ENCODE measurements at regions not wholly inside any gene's neighbourhood (a gene's known extent, or its start where the extent isn't known, plus 50 kb on each side); places are given as distances from the start of the nearest gene placed in this dataset.

DNA sequence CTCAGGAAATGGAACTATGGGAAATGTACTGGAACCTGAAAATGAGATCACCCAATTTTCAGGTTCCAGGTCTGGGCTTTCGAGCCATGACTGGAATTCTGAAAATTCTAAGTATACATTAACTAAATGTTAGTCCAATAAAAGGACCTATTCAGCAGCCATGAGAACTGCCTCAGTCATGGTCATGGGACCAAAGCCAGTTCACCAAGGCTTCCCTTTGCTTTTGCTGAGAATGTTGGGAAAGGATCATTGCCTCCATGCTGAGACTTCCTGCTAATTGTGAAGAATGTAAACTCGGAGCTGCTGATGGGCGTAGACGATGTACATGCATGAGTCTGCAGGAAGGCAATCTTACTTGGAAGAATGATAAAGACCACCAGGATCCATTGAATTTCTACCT lies 624.4 kb upstream of the SOX11 start:
- DNase-seq (ENCODE audit: low read depth): no peak

DNA sequence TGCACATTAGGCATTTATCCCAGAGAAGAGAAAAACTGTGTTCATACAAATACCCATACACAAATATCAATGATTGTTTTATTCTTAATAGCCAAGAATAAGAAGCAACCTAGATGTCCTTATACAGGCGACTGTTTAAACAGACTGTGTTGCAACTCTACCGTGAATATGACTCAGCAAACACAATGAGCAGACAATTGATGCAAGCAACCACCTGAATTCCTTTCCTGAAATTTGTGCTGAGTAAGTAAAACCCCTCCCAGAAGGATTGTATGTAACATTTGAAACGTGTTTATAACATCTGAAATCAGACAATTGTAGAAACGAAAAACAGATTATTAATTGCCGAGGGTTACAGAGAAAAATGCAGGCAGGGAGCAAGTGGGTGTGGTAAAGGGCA lies 621.9 kb upstream of the SOX11 start:
- DNase-seq (ENCODE audit: low read depth): no peak

DNA sequence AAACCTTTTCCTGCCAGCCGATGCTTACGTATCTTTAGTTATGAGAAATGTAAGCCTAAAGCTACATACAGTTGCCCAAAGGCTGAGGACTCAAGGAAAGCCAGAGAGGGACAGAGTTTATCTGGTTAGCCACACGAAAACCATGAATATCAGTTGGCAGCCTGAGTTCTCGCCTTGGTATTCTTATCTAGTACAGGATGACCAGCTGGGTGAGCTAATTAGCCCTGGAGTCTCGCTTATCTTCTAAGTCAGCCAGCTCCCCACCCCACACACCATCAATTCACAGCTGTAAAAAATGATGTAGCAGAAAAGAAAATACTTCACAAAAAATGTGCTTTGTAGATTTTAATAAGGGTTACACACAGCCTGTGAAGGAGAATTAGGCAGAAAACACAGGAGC lies 617.5 kb upstream of the SOX11 start:
- DNase-seq (ENCODE audit: low read depth): no peak

DNA sequence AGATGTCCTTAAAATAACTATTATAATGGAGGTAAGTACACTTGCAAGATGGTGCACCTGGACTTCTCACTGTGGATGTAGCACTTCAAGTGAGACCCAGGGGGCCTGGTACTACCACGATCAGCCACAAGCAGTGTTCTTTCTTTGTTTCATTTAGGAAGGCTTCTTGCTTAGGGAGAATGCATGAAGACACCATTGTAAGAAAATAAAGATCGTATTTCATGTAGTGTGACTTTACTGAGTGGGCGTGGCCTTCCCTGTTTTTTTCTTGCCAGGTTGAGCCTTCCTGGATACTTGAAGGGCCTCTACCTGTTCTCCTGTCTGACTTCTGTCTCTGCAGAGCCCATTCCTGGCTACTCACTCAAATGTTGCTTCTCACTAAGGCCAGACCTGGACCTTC lies 615.6 kb upstream of the SOX11 start:
- no peak for DNase-seq (ENCODE audit: low read depth)

DNA sequence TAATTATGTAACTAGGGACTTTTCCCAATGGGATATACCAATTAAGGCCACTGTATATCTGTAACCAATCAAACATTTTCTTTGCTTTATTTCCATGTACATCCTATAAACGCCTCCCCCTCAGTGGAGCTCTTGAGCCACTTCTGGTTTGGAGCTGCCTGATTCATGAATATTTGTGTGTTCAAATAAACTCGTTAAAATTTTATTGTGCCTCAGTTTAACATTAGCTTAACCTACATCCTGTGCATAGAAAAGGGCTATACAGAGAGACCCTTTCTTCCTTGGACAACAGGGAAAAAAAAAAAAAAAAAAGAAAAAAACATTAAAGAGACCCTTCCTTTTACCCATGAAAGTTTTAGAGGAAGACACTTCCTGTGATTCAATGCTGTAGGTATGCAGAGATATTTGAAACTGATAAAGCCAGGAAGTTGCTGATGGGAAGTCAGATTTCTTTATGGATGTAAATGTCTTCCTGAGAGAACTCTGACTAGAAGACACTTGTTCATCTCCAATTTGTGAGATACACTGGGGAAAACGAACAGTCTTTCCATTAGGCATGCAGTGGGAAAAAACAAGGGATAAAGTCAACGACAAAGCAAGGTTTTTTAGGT lies 614.6 kb upstream of the SOX11 start:
- DNase-seq (ENCODE audit: low read depth): no peak

DNA sequence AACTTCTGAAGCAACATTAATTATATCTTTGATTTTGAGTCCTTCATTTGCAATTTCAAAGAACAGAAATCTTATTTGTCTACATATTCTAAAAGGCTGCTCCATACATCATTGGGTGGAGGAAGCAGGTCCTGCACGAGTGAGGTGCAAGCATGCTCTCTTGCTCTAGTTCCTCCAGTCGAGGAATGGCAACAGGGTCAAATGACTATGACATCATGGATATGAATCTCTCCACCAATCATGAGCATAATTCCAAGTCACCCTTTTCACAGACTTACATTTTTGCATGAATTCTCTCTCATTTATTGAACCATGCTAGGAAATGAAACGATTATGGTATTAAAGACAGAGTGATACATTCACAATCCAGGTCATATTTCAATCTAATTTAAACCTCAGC lies 608.8 kb upstream of the SOX11 start:
- DNase-seq (ENCODE audit: low read depth): no peak

DNA sequence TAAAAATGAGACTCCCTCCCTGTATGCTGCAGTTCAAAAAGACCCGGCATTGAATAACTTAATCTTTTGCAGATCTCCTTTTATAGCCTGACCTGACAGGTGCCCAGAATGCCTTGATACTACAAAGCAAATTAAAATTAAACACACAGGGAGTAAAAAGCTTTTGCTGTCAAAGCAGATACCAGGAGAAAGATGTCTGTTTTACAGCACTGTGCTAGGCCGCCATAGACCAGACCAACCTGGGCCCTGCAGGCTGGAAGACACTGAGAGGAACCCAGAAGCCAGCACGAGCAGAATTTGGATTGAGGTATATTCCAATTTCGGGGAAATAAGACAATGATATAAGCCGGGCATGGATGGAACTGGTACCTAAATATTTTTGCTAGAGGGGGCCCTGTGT lies 602.8 kb upstream of the SOX11 start:
- no peak for DNase-seq (ENCODE audit: low read depth)

DNA sequence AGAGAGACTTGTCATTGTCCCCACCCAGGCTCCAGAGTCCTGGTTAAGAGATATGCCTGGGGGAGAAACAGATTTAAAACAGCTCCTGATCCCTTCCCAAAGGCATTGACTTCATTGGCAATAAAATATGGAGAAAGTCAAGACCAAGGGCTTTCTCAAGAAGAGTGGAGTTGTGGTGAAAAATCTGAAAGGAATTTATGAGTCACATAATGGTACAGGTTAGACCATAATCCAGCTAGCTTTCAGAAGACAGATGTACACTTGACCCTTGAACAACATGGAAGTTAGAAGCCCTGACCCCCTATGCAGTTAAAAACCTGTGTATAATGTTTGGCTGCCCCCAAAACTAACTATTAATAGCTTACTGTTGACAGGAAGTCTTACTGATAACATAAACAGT lies 599.1 kb upstream of the SOX11 start:
- no peak for DNase-seq (ENCODE audit: low read depth)

DNA sequence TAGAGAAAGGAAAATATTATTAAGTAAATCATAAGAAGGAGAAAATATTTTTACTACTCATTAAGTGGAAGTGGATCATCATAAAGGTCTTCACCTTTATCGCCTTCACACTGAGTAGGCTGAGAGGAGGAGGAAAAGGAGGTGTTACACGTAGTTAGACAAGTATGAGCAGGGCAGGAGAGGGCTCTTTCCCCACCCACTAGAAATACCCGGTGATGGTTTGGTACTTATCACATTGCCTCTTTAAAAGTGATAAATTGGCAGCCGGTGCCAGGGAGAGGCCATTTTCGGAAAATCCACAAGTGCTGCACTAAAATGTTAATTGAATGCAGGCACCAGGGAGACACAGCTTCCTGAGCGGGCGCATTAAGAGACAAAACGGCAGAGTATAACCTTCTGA lies 598.7 kb upstream of the SOX11 start:
- no peak for DNase-seq (ENCODE audit: low read depth)

DNA sequence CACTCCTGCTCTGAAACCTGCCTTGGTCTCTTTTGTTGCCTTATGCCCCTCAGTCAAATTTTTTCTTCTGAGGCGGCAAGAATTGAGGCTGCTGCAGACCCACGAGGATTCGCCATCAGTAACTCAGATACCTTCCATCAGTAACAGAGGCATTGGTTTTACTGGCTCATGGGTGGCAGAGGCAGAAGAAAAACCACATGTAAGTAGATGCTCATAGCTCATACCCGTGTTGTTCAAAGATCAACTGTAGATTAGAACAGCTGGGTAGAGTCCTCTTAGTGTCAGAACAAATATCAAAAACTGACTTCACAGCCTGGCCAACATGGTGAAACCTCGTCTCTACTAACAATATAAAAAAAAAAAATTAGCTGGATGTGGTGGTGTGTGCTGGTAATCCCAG lies 598.0 kb upstream of the SOX11 start:
- no peak for DNase-seq (ENCODE audit: low read depth)

DNA sequence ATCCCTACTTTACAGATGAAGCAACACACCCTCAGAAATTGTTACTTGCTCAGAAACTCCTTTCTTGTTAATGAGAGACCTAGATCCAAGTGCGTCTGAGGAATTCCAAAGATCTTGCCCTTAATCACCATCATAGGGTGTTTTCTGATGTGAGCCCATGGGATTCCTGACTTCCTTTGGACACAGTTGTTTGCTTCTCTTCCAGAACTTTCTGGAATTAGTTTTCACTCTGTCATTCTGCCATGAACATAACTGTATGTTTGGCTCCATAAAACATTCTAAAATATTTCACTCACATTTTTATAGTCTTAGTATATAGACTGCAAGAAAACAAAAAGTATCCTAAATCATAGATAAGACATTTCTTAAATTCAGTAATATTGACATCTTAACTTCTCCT lies 593.9 kb upstream of the SOX11 start:
- no peak for DNase-seq (ENCODE audit: low read depth)

DNA sequence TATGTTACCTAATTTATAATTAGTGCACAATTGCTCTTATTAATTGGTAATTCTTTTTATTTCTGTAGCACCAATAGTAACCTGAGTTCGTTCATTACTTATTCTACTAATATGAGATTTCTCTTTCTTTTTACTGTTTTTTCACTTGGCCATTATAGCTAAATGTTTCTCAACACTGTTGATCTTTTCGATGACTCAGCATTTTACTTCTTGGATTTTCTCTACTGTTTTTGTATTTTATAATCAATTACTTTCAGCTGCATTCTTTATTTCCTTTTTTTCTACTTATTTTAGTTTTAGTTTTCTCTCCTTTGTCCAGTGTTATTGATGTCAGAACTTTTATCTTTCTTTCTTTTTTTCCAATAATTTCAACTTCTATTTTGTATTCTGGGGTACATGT lies 589.4 kb upstream of the SOX11 start:
- DNase-seq (ENCODE audit: low read depth): no peak

DNA sequence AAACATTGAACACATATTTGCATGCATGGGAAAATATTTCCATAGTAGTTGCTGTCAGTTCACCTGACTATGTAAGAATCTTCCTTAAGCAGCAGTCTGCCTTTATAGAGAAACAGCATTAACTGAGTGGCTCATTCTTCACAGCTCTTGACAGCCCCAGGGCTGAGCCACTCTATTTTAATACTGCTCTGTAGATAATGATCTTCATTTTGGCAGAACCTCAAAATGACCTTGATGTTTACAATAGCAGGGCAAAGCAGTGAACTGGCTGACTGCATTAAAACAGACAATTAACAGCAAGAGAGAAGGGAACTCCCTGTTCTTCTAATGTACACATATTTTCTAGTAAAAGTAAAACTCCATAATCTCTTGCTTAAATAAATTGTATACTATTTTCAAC lies 580.6 kb upstream of the SOX11 start:
- DNase-seq (ENCODE audit: low read depth): no peak

DNA sequence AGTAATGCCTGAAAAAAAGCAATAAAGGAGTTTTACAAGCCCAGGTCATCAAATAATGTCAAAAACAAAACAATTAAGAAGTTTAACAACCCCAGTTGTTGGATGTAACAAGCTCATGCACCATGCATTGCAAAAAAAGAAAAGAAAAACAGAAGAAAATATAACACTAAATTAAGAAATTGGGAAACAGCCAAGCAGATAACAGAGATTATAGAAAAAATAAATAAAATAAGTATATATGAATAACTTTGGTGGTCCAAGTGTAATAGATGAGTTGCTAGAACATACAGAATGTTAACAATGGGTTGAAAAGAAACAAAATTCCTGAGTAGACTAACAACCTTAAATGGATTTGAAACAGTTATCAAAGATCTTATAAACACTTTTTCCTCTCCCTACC lies 573.1 kb upstream of the SOX11 start:
- DNase-seq (ENCODE audit: low read depth): no peak

DNA sequence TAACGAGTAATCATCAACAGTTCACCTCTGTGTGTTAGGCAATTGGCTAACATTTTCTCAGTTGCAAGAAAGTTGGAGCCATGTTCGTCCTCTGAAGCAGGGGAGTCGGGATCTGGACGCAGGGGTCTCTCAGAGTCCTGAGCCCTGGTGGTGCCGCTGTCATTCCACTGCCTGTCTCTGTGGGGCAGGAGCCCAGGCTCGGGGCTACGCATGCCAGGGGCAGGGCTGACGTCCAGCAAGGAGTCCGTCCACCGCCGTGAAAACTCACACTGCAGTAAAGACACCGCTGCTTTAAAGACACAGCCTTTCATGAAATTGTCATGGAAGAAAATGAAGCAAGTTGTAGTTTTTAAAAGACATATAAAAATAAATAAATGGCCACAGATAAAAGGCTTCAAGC lies 571.1 kb upstream of the SOX11 start:
- DNase-seq (ENCODE audit: low read depth): no peak

DNA sequence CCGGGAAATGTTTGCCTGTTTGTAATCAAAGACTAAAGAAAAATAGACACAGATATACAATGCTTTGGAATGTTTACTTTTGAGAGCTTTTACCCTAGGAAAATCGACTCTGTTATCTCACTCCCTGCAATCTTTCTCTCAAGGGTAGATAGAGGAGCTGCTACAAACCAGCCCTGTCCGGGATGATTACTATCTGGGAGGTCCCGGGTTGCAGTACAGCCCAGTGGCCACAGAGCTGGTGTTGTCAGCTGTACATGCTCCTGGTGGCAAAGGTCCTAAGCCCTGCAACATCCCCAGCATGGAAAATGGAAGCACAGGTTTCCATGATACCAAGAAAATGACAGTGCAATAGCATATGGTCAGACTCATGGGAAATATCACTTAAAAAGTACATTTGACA lies 570.5 kb upstream of the SOX11 start:
- DNase-seq (ENCODE audit: low read depth): no peak

DNA sequence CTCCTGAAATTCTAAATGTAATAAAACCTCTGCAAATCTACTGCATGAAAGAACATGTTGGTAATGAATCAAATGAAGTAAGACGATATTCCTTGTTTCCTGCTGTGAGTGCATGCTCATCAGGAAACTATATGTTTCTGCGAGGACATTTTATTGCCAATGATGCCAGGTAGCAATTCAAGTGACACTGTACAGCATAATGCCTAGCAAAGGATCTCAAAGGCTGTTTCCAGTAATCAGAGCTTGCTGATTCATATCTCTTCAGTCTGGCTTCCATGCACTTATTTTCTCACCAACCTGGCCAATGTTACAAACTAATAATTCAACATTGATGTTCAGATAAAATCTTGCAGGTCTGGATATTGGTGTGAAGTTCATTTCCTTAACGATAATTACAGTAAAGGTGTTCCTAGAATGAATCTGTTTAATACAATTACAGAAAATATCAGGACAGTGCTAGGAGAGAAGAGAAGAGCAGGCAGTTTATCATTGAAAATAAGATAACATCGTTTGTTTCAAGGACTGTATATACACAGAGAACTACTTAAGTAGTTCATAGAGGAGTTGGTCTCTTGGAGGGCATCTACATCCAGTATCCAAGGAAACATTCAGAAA lies 568.5 kb upstream of the SOX11 start:
- DNase-seq (ENCODE audit: low read depth): no peak

DNA sequence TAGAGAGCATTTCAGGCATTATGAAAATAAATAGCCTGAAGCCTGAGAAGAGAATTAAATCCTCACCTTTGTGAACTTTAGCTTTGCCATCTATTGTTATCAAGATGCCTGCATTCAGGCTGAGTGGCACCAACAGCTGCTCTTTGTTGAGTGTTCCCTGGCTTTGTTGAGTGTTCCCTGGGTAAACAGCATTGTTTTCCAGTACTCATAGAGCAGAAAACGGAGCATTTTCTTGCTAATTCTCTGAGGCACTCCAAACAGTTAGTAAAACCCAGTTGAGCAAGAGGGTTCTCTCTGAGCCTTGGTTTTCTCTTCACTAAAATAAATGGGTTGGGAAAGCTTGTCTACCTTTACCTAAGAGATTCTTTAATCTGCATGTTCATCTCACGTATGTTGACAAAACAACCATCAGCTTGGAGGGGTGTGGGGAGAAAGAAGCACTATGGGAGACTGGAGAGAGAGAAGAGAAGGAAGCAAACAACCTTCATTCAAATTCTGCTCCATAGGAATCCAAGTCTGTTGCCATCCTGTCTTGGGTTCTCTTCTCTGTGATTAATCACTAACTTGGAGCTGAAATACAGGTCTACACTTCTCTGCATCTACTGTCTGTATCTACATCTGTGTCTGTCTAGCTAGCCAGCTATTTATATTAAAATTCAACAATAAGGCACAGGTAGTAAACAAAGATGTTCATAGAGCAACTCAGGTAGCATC lies 567.0 kb upstream of the SOX11 start:
- no peak for DNase-seq (ENCODE audit: low read depth)

DNA sequence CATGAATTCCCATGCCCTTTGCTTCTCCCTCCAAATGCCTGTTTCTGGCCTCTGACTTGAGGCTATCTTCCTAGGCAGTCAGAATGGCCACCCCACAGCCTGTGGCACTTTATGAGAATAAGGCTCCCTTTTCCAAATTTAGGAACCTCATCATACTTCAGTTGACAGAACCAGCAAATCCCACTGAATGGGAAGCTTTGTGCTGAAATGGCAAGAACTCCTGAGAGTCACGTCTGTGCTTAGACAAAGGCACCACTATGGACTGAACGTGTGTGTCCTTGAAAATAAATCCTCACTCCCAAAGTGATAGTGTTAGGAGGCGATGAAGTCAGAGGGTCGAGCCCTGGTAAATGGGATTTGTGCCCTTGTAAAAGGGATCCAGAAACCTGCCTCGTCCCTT lies 559.9 kb upstream of the SOX11 start:
- DNase-seq (ENCODE audit: low read depth): no peak

DNA sequence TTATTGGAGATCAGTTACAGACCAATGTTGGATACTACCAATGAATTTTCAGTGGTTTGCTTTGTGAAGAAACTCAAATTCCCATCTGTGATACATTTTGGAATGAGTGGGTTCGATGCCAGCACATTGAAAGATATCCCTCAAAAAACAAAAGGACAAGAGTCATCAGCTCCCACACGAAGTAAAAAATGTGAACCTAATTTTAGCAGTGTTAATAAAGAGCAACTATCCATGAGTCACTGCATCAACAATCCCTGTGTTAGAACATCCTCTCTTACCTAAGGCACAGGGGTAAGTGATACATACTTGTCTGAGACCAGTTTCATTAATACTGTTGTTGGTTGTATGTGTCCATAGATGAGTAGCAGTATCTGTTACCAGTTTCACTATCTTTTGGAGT lies 551.8 kb upstream of the SOX11 start:
- DNase-seq (ENCODE audit: low read depth): peak; percentile 7

DNA sequence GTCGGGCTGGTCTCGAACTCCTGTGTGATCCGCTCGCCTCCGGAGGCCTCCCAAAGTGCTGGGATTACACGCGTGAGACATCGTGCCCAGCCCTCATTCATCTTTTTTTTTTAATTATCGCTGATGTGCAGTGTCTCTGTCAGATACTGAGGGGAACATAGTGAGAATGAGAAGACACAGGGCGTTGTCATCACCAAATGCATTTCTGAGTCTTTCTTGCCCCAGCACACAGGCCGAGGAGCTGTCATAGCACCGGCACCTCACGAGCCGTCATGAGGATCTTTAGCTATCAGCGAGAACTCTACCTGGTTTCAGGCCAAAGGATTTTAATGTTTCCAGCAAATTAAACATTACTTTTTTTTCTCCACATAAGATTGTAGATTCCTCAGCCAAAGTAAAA lies 548.0 kb upstream of the SOX11 start:
- no peak for DNase-seq (ENCODE audit: low read depth)

DNA sequence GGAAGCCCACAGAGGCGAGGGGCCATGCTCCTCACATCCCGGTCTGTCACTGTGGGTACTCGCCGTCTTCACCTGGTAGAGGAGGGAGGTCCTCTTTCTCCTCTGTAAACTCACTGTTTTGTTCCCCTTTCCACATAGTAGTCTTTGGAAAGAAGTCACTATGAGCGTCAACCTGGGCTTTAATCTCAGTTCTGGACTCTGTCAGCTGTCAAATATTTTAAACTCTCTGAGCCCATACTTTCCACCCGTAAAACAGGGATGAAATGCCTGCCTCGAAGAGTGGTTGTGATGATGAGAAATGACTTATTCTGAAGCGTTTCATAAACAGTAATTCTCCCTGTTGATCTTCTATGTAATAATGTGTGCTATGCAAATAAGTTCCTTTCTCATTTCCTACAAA lies 547.1 kb upstream of the SOX11 start:
- DNase-seq (ENCODE audit: low read depth): no peak

DNA sequence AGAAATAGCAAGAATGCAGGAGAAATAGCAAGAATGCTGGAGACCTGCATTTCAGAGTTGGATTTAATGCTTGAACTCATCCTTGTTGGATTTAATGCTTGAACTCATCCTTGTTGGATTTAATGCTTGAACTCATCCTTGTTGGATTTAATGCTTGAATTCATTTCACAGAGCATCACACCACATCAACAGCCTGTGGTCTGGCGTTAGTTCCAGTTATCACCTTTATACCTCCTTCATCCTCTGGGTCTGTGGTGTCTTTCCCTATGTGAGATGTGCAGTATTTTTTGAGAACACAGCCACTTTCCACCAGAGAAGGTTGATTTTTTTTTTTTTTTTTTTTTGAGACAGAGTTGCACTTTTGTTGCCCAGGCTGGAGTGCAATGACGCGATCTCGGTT lies 546.4 kb upstream of the SOX11 start:
- DNase-seq (ENCODE audit: low read depth): no peak
